ENCODE measurements at regions not wholly inside any gene's neighbourhood (a gene's known extent, or its start where the extent isn't known, plus 50 kb on each side); places are given as distances from the start of the nearest gene placed in this dataset.

DNA sequence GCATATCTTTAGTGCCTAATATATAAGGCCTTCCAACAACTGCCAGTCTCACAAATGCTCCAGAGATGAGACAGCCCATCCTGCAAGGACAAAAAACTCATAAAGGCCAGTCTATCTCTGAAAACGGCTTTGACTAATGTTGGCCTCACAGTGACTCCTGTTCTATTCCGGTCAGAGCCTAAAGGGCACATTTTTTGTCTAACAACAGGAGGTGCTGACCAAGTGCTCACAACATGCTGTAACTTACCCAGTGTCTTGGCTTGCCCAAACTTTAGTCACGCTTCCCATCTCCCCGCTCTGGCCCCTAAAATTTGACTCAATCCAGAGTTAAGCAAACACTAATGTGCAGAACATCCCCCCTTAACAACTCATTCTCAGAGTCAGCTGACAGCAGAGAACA is 1411.2 kb upstream of the MIR17HG start:
- DNase-seq: no peak

DNA sequence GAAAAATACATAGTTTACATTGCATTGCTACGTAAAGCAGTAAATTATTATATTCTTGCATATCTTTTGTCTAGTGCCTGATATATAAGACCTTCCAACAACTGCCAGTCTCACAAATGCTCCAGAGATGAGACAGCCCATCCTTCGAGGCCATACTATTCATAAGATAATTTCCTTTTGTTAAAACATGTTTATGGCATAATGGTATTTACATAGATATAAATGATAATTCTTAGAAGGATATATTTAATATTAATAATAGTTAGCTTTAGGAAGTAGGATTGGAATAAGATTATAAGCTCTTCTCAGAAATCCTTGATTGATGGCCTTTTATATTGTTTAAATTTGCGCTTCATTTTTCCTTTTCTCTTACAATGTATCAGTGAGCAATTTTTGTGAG is 1410.1 kb upstream of the MIR17HG start:
- DNase-seq: no peak

GRCh38 chr13:89940383-89940782 is 1407.1 kb upstream of the MIR17HG start:
- no peak for DNase-seq

DNA sequence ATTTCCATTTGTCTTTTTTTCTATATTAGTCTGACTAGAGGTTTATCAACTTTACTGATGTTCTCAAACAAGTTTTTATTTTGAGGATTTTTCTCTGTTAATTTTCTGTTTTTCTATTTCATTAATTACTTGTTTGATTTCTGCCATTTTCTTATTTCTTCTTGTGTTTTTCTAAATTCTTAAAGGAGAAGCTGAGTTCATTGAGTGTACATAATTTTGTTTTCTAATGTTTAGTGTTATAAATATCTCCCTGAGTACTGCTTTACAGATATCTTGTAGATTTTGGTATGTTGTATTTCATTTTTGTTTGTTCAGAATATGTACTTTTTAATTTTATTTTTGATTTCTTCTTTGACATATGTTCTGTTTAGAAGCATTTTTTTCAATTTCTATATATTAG is 1404.3 kb upstream of the MIR17HG start:
- DNase-seq: no peak

GRCh38 chr13:89950225-89950624 is 1397.3 kb upstream of the MIR17HG start:
- DNase-seq: no peak

GRCh38 chr13:89951341-89951740 is 1396.1 kb upstream of the MIR17HG start:
- no peak for DNase-seq

- no peak for DNase-seq
Measured at GRCh38 chr13:89953581-89953980, 1393.9 kb upstream of the MIR17HG start.

- no peak for DNase-seq
Measured at GRCh38 chr13:89955773-89956172, 1391.7 kb upstream of the MIR17HG start.

- no peak for DNase-seq
Measured at GRCh38 chr13:89959074-89959473, 1388.4 kb upstream of the MIR17HG start.

- DNase-seq: no peak
Measured at GRCh38 chr13:89965252-89965651, 1382.2 kb upstream of the MIR17HG start.

- no peak for DNase-seq
Measured at GRCh38 chr13:89966524-89966923, 1381.0 kb upstream of the MIR17HG start.

DNA sequence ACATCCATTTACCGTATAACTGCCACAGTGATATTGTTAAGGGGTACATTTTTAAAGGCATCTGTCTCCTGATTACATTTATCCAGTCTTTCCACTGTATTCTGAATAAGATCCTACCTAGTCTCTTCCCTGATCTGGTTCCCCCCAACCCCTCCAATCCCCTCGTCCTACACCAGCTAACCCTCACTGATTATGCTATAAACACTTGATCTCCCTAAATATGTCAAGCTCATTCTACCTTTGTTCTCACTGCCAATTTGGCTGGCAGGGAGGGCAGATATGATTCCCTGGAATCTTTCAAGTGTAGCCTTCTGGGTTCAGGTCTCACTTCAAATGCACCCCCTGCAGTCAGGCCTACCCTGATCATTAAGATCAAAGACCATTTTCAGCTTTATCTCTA is 1379.8 kb upstream of the MIR17HG start:
- DNase-seq: no peak

- no peak for DNase-seq
Measured at GRCh38 chr13:89968470-89968869, 1379.0 kb upstream of the MIR17HG start.

DNA sequence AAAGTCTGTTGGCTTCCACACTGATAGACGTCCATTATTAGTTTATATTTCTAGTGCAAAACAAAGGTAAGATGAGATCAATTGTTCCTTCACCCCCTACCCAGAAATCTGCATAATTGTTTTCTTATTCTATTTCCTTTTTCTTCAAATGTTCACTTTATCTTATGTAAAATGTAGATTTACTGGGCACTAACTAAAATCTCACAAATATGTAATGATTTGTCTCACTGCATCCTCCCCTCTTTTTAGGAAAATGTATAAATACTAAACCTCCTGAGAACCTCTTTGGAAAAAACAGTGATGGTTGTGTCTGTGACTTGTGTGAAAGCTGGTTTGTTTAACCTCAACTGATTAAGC is 1377.2 kb upstream of the MIR17HG start:
- DNase-seq: no peak

DNA sequence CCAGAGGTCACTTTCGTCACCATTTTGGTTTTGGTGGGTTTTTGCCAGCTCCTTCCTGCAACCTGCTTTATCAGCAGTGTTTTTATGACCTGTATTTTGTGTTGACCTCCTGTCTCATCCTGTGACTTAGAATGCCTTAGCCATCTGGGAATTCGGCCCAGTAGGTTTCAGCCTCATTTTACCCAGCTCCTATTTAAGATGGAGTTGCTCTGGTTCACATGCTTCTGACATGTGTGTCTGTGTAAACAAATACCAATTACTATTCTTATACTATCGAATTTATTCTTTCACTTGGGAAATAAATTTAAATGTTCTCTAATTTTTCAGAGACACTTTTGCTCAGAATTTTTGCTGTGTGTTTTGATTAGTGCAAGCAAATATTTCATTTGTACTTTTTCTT is 1370.3 kb upstream of the MIR17HG start:
- no peak for DNase-seq

DNA sequence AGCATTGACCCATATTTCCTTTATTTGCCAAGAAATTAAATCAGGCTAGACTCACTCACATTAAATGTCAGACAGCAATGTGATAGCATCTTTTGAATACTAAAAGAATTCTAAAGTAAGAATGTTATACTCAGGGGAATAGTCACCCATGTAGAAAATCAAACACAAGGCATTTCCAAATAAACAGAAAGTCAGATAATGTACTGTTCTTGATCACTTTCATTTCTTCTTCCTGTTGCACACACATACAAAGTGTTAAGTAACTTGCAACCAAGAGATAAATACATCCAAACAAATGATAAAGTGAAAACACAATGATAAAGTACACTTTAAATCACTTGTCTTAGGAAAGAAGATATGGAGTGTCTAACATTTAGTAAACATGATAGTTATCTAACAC is 1366.6 kb upstream of the MIR17HG start:
- DNase-seq: no peak

DNA sequence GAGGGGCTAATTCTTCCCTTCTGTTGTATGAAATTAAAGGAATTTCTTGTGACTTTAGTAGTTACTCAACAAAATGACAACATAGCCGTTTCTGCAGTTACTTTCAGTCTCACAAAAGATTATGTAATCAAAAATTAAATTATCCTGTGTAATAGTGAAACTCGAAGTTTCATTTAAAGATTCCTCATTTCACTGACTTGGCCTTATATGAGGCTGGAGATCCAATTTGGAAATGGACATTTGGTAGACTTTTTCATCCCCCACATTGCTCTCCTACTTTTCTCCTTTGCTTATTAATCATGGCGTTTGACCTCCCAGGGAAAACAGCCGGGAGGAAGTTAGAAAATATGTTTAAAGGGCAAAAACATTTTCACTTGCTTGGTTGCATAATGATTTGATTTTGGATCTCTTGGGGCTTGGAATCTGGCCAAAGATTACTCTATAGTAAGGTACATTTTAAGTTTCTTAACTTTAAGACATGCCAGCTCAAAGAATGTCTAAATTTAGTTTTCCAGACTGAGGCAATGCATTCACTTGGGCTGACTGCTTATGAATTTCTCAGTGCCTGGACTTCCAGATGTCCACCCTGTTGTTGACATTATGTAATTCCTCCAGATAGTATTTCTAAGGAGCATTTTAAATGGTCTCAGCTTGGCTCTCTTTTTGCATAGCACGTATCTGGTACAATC is 1364.9 kb upstream of the MIR17HG start:
- DNase-seq: no peak

DNA sequence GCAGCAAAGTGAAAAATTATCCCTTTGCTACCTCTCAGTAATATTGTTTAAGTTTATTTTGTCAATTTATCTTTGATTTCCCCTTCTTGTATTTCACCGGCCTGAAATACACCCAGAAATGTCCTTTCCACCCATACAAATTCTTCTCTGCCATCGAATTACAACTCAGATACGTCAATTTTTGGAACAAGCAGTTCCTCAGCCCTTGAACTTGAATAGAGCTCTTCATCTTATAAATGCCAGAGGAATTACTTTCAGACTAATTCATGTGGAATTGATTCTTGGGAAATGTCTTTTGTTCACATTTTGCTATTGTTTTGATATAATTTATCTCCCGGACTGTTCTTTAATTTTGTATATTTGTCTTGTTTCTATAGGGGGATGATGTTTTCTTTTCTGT is 1359.3 kb upstream of the MIR17HG start:
- DNase-seq: no peak

- no peak for DNase-seq
Measured at GRCh38 chr13:90003566-90003965, 1343.9 kb upstream of the MIR17HG start.

- DNase-seq: no peak
Measured at GRCh38 chr13:90008707-90009149, 1338.8 kb upstream of the MIR17HG start.

- DNase-seq: no peak
Measured at GRCh38 chr13:90014038-90014437, 1333.4 kb upstream of the MIR17HG start.

DNA sequence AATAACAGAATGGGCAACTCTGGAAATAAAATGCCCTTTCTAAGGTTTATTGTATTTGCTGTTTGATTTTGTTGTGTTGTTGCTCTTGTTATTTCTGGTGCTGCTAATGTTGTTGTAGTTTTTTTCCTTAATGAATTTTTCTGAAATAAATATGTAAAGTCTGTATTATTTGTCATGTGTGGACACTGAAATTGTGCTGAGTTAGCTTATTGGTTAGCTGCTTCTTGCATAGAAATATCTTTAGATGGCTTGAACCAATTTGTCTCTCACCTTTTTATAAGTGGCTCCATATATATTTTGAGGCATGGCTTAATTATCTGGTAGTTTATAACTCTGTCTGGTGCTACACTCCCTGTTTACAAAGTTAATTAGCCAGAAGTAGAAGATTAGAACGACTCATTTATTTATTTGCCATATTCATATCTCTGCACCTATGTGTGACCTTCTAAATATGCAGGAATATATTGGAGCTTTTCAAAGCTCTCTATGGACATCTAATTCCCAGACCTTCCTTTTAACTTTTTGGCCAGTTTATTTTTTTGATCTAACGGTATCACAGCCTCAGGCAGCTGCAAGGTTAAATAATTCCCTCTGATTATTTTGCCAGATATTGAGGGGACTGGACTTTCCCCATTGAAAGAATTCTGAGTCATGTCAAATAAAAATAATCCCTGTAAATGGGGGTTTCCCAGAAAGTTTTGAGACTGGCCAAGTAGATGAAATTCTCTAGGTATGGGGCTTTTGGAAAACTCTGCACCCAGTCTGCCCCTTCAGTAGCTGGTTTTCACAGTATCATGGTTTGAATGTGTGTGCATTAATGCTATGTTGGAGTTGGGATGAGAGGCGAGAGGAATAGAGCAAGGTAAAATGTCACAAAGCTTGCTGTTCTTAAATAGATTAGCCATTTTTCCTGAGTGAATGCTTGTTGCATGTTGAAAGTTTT is 1331.7 kb upstream of the MIR17HG start:
- no peak for DNase-seq

DNA sequence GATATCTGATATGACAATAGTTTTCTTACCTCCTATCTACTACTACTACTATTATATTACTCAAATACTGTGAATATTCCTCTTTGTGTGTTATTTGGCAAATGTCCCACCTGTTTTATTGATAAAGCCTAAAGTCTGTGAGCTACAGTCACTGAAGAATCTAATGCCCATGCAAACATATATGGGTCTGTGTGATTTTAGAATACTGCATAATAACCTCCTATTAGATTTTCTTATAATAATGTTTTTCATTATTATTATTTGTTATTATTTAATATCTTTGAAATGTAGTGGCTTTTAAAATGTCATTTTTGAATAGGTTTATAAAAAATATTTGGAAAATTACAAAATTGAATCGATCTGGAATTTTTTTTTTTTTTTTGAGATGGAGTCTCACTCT is 1330.8 kb upstream of the MIR17HG start:
- no peak for DNase-seq

DNA sequence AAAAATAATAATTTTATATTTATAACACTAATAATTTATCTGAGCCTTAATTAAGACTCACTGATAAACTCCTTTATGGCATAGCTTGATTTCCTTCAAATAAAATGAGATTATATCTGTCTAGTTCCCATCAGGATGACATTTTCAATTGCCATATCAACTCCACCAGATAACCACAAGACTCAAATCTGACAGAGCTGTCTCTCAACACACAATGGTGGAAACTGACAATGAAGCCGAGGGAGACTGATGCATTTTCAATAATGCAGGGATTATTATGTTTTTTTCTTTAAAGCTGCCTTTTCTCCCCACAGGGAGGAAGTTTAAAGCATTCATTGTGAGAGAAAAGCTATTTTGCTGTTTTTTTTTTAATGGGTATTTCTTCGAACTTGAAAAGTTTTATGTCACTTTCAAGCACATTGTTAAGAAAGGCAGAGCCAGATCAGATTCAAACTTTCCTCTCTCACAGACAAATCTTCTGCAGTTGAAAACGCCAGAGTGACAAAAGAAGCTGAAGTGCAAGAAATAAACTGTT is 1326.9 kb upstream of the MIR17HG start:
- DNase-seq: no peak

All from effector CD8-positive, alpha-beta T cell (primary cell).